GM23248 (cell line): ENCODE measurements at regions not wholly inside any gene's neighbourhood (a gene's known extent, or its start where the extent isn't known, plus 50 kb on each side); places are given as distances from the start of the nearest gene placed in this dataset.

Experiments
- DNase-seq: peaks from one replicate; pipeline ENCODE4 v3.0.0-alpha.2; 2015
- H2AFZ ChIP-seq: fragments of 200-600 bp; sonication (generic); 2 replicates; pipeline ENCODE4 v1.6.1; 2016; ENCODE audit warnings: antibody characterized with exemption
- H3F3A ChIP-seq: fragments of 200-600 bp; sonication (generic); 2 replicates; pipeline ENCODE4 v1.6.1; 2016; ENCODE audit warnings: mild to moderate bottlenecking, antibody characterized with exemption, mixed run types; ENCODE audit not compliant: insufficient read depth
- H3K27ac ChIP-seq: fragments of 200-600 bp; sonication (generic); 2 replicates; pipeline ENCODE4 v1.5.1; 2016; ENCODE audit warnings: mild to moderate bottlenecking
- H3K27me3 ChIP-seq: fragments of 200-600 bp; sonication (generic); replicated peaks from 2 replicates; pipeline ENCODE4 v1.6.1; 2016; ENCODE audit warnings: mild to moderate bottlenecking; ENCODE audit not compliant: insufficient read depth
- H3K36me3 ChIP-seq: fragments of 200-600 bp; sonication (generic); 2 replicates; pipeline ENCODE4 v1.6.1; 2016; ENCODE audit warnings: low read depth, mild to moderate bottlenecking
- H3K4me1 ChIP-seq: fragments of 200-600 bp; sonication (generic); 2 replicates; pipeline ENCODE4 v1.6.1; 2016; ENCODE audit warnings: mild to moderate bottlenecking; ENCODE audit not compliant: insufficient read depth
- H3K4me2 ChIP-seq: fragments of 200-600 bp; sonication (generic); one replicate; pipeline ENCODE4 v1.6.1; 2016; ENCODE audit warnings: mild to moderate bottlenecking; ENCODE audit not compliant: unreplicated experiment
- H3K4me3 ChIP-seq: fragments of 200-600 bp; sonication (generic); 2 replicates; pipeline ENCODE4 v1.5.1; 2016; ENCODE audit warnings: mild to moderate bottlenecking
- H3K79me2 ChIP-seq: fragments of 200-600 bp; sonication (generic); 2 replicates; pipeline ENCODE4 v1.6.1; 2016; ENCODE audit warnings: mild to moderate bottlenecking; ENCODE audit not compliant: insufficient read depth
- H3K9ac ChIP-seq: fragments of 200-600 bp; sonication (generic); 2 replicates; pipeline ENCODE4 v1.6.1; 2016; ENCODE audit warnings: mild to moderate bottlenecking
- H3K9me2 ChIP-seq: fragments of 200-600 bp; sonication (generic); 2 replicates; pipeline ENCODE4 v1.6.1; 2016; ENCODE audit warnings: mixed run types, mild to moderate bottlenecking, moderate library complexity; ENCODE audit not compliant: insufficient read depth
- H3K9me3 ChIP-seq: fragments of 200-600 bp; sonication (generic); one replicate; pipeline ENCODE4 v1.6.1; 2017; ENCODE audit warnings: low read depth
- H4K20me1 ChIP-seq: fragments of 200-600 bp; sonication (generic); 2 replicates; pipeline ENCODE4 v1.6.0; 2016; ENCODE audit not compliant: insufficient read depth
- EZH2 ChIP-seq: fragments of 200-600 bp; sonication (generic); IDR thresholded peaks from 2 replicates; pipeline ENCODE4 v1.6.1; 2018; ENCODE audit warnings: antibody characterized with exemption, mild to moderate bottlenecking; ENCODE audit not compliant: insufficient read depth, poor library complexity, severe bottlenecking
- EZH2phosphoT487 ChIP-seq: fragments of 200-600 bp; sonication (generic); IDR thresholded peaks from 2 replicates; pipeline ENCODE4 v1.6.1; 2018; ENCODE audit warnings: antibody characterized with exemption, moderate library complexity, mild to moderate bottlenecking, low read depth; ENCODE audit not compliant: insufficient read depth
- WGBS, 2 experiments: methylation state at CpG; one replicate each; pipeline ENCODE4 v1.1.6; 2015 to 2017; ENCODE audit warnings: low lambda C conversion rate in 2 of 2, low coverage in 1 of 2; ENCODE audit errors: missing lambda C conversion rate in 2 of 2; 5-methylcytosine and 5-hydroxymethylcytosine counted together
- in situ Hi-C: fragments of 300-500 bp; cut with MboI; formaldehyde crosslinking; loops from 2 replicates; pipeline ENCODE4 v1.15.0; 2020

- Histone ChIP-seq H3K9me2 (no peaks in the 10 kb centered on the region), H3F3A (no peaks in the 10 kb centered on the region), H3K27me3 (no peaks in the 10 kb centered on the region), H3K79me2 (no peaks in the 10 kb centered on the region), H4K20me1 (no peaks in the 10 kb centered on the region), H3K9ac (no peak overlapping the region), H3K27ac (no peak overlapping the region), H3K36me3 (no peaks in the 10 kb centered on the region), H3K4me2 (no peak overlapping the region), H2AFZ (no peak overlapping the region), H3K4me1 (no peaks in the 10 kb centered on the region), H3K4me3 (no peak overlapping the region), H3K9me3 (no peaks in the 10 kb centered on the region)
- in situ Hi-C loops, result no loop called here
- DNase-seq, result no peak
- 0 to 10% methylated on average over 2 of the region's 2 CpGs for WGBS, 2 experiments
- TF ChIP-seq EZH2, result no peak
- no peak for TF ChIP-seq EZH2phosphoT487
These were observed 269.7 kb downstream of the CBLN1 start for GRCh38 chr16:49011901-49012300.

DNA sequence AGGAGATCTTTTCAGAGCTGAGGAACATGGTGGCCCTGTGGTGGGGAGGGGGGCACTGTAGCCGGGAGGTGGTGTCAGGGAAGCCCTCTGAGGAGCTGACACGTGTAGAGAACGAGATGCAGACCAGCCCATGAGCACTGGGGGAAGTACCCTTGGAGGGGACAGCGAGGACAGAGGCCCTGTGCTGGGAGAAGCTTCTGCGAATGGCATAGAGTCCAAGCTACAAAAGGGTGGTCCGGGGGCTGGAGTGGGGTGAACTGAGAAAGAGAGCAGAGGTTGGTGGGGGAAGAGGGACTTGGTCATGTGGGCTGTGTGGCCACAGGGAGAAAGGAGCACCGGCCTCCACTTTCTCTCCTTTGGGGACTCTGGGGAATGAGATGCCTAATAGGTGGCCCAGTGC lies 270.8 kb downstream of the CBLN1 start:
- WGBS, 2 experiments, result 19 to 20% methylated on average over 7 of the region's 7 CpGs

DNA sequence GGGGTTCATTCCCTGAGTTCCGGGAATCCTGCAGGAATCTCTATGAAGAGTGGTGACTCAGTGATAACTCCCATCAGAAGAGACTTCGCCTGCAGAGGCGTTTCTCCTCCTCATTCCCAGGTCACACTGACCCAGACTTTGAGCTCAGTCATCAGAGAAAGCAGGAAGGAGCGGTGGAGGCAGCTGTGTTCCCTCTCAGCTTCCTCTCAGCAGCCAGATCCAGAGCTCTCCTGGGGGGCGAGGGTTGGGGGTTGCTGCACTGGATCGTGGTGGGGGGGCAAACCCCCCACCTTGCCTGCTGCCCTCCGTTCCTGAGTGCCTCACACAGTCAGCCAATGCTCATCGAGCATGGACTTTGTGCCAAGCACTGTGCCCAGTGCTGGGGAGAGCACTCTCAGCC lies 271.2 kb downstream of the CBLN1 start:
- 13 to 15% methylated on average over 7 to 8 of the region's 8 CpGs for WGBS, 2 experiments
- H3K9me3 ChIP-seq, result no peaks in the 10 kb centered on the region

More for the DNA sequence above, 270.8 kb downstream of the CBLN1 start:
- TF ChIP-seq EZH2phosphoT487 (no peak), EZH2 (no peak)
- no peaks in the 10 kb centered on the region for H3K27me3 ChIP-seq
- H2AFZ ChIP-seq, result no peak overlapping the region
- H3K4me2 ChIP-seq, result no peak overlapping the region
- no peak overlapping the region for H3K9ac ChIP-seq
- no peak overlapping the region for H3K27ac ChIP-seq
- in situ Hi-C loops, result no loop called here
- H3K9me3 ChIP-seq, result no peaks in the 10 kb centered on the region
- DNase-seq, result no peak
- H3F3A ChIP-seq, result no peaks in the 10 kb centered on the region
- no peaks in the 10 kb centered on the region for H3K79me2 ChIP-seq
- no peaks in the 10 kb centered on the region for H3K36me3 ChIP-seq
- no peak overlapping the region for H3K4me3 ChIP-seq
- H3K4me1 ChIP-seq, result no peaks in the 10 kb centered on the region
- H4K20me1 ChIP-seq, result no peaks in the 10 kb centered on the region
- H3K9me2 ChIP-seq, result no peaks in the 10 kb centered on the region

DNA sequence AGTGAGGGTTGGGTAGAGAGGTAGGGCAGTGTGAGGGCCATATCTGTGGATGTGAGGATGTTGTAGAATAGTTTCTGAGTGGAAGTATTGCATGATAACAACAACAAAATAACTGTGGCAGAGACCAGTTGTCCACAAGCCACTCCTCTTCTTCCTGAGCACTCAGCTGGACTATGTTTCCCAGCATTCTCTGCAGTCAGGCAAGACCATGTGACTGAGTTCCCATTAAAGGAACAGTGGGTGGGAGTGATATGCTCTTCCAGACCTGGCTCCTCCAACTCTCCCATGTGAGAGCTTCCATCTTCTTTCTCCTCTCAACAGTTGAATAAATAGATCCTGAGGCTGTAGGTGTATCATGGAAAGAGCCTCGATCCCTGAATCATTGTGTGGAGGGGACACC lies 272.4 kb downstream of the CBLN1 start:
- TF ChIP-seq EZH2 (no peak), EZH2phosphoT487 (no peak)
- no peak overlapping the region for H3K4me3 ChIP-seq
- no peak overlapping the region for H3K27ac ChIP-seq
- H3K9ac ChIP-seq, result no peak overlapping the region
- no peak overlapping the region for H2AFZ ChIP-seq
- in situ Hi-C loops, result no loop called here
- no peaks in the 10 kb centered on the region for H3F3A ChIP-seq
- 7 to 17% methylated on average over 1 of the region's 1 CpG for WGBS, 2 experiments
- H3K79me2 ChIP-seq, result no peaks in the 10 kb centered on the region
- H3K4me2 ChIP-seq, result no peak overlapping the region
- no peaks in the 10 kb centered on the region for H3K9me2 ChIP-seq
- no peaks in the 10 kb centered on the region for H3K27me3 ChIP-seq
- H4K20me1 ChIP-seq, result no peaks in the 10 kb centered on the region
- no peaks in the 10 kb centered on the region for H3K4me1 ChIP-seq
- H3K36me3 ChIP-seq, result no peaks in the 10 kb centered on the region
- DNase-seq, result no peak
- no peaks in the 10 kb centered on the region for H3K9me3 ChIP-seq

More for the DNA sequence above, 271.2 kb downstream of the CBLN1 start:
- H3F3A ChIP-seq, result no peaks in the 10 kb centered on the region
- no peak for DNase-seq
- no peak overlapping the region for H3K9ac ChIP-seq
- TF ChIP-seq EZH2phosphoT487, result no peak
- H3K27me3 ChIP-seq, result no peaks in the 10 kb centered on the region
- no peak overlapping the region for H3K4me3 ChIP-seq
- no peak overlapping the region for H2AFZ ChIP-seq
- H3K36me3 ChIP-seq, result no peaks in the 10 kb centered on the region
- H3K9me2 ChIP-seq, result no peaks in the 10 kb centered on the region
- in situ Hi-C loops, result no loop called here
- no peak overlapping the region for H3K27ac ChIP-seq
- no peaks in the 10 kb centered on the region for H3K4me1 ChIP-seq
- H3K79me2 ChIP-seq, result no peaks in the 10 kb centered on the region
- H4K20me1 ChIP-seq, result no peaks in the 10 kb centered on the region
- no peak overlapping the region for H3K4me2 ChIP-seq

DNA sequence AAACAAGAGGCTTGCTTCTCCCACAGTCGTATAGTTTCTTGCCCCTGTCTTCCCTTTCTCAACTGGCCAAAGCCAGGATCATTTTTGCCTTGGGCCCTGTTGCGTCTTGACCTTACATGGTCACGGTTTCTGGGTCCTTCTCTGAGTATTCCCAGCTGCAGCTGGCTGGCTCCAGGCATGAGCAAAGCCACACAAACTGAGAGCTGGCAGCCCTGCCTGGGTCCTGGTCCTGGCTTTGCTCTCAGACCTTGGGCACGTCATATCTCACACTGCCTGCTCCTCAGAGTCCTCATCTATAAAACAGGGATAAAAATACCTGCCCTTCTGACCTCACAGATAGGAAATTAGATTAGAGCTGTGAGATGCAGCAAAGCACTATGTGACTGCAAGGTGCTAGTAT lies 277.6 kb downstream of the CBLN1 start:
- Histone ChIP-seq H3K9me3 (no peaks in the 10 kb centered on the region), H3K79me2 (no peaks in the 10 kb centered on the region), H3K27me3 (no peaks in the 10 kb centered on the region), H3K9me2 (no peaks in the 10 kb centered on the region), H3K36me3 (no peaks in the 10 kb centered on the region), H3K4me3 (no peak overlapping the region), H3K9ac (no peak overlapping the region), H3K4me1 (no peaks in the 10 kb centered on the region), H3K27ac (no peak overlapping the region), H3F3A (no peaks in the 10 kb centered on the region), H4K20me1 (no peaks in the 10 kb centered on the region), H3K4me2 (no peak overlapping the region), H2AFZ (no peak overlapping the region)
- no peak for DNase-seq
- TF ChIP-seq EZH2phosphoT487 (no peak), EZH2 (no peak)
- in situ Hi-C loops, result no loop called here
- 9 to 13% methylated on average over 4 of the region's 4 CpGs for WGBS, 2 experiments
